ENCODE measurements at regions not wholly inside any gene's neighbourhood (a gene's known extent, or its start where the extent isn't known, plus 50 kb on each side); places are given as distances from the start of the nearest gene placed in this dataset.

DNA sequence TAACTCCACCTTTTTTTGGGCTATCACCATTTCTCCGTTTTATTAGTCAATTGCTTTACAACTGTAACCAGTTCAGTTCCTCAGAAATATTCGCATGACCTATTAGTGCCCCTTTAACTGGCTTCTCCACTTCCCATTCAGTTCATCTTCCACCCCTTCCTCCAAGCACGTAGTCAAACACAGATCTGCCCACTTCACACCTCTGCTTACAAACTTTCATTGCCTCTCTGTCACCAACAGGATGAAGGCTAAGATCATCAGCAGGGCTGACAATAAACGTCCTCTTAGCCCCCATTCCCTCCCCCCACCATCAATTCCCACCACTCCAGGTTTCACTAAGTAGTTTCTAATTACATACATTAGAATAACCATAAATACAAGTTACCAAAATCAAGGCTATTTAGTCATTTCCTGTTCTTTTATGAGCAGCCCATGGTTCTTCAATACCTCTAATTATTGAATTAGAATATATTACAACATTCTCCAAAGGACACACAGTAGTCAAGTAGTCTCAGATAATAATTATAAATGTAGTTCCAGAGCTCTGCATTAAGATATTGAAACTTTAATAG, 95.7 kb downstream of the SPRY2 start:
- CTCF ChIA-PET (ENCODE audit: partially characterized antibody), result interaction anchor here (0.6 kb wide), 1 partner anchor 13 kb away, joined by 3 read pairs; no protein-coding TSS in a partner anchor
- no peaks in the 10 kb centered on the region for H3K36me3 ChIP-seq (ENCODE audit: insufficient read depth, low read length)
- intact Hi-C loops (cut with micrococcal nuclease), result no loop called here
- Mint-ChIP-seq H3K4me3 (no peak overlapping the region), H3K4me1 (no peaks in the 10 kb centered on the region), H3K9me3 (peaks cover 0 to 5% (median 0%) of the 10 kb centered on the region in 8 donors), H3K27ac (no peak overlapping the region), H3K36me3 (no peaks in the 10 kb centered on the region), H3K27me3 (no peaks in the 10 kb centered on the region)
- no peaks in the 10 kb centered on the region for H3K27me3 ChIP-seq (ENCODE audit: insufficient read depth, low read length)
- H3K27ac ChIP-seq (ENCODE audit: low read depth, low read length), result no peak overlapping the region
- DNase-seq, result no peak
- POLR2A ChIA-PET (ENCODE audit: partially characterized antibody), result no interaction called here
- H3K9me3 ChIP-seq (ENCODE audit: control insufficient read depth in 1 of 2, low read length in 2 of 2), result no peaks in the 10 kb centered on the region
- no peak overlapping the region for H3K4me3 ChIP-seq (ENCODE audit: low read length in 2 of 2)
- H3K4me1 ChIP-seq (ENCODE audit: insufficient read depth, low read length), result no peaks in the 10 kb centered on the region

- intact Hi-C loops (cut with micrococcal nuclease), result no loop called here
- Histone ChIP-seq H3K27me3 (ENCODE audit: insufficient read depth, low read length) (no peaks in the 10 kb centered on the region), H3K27ac (ENCODE audit: low read depth, low read length) (no peak overlapping the region), H3K4me1 (ENCODE audit: insufficient read depth, low read length) (no peaks in the 10 kb centered on the region), H3K4me3 (ENCODE audit: low read length in 2 of 2) (no peak overlapping the region), H3K36me3 (ENCODE audit: insufficient read depth, low read length) (no peaks in the 10 kb centered on the region), H3K9me3 (ENCODE audit: control insufficient read depth in 1 of 2, low read length in 2 of 2) (no peaks in the 10 kb centered on the region)
- Mint-ChIP-seq H3K27me3 (no peaks in the 10 kb centered on the region), H3K9me3 (peaks cover 0 to 5% (median 0%) of the 10 kb centered on the region in 8 donors), H3K27ac (no peak overlapping the region), H3K4me1 (no peaks in the 10 kb centered on the region), H3K4me3 (no peak overlapping the region), H3K36me3 (no peaks in the 10 kb centered on the region)
- POLR2A ChIA-PET (ENCODE audit: partially characterized antibody), result no interaction called here
- CTCF ChIA-PET (ENCODE audit: partially characterized antibody), result no interaction called here
- DNase-seq, result no peak
Observed at GRCh38 chr13:80244574-80244973, 96.4 kb downstream of the SPRY2 start.

DNA sequence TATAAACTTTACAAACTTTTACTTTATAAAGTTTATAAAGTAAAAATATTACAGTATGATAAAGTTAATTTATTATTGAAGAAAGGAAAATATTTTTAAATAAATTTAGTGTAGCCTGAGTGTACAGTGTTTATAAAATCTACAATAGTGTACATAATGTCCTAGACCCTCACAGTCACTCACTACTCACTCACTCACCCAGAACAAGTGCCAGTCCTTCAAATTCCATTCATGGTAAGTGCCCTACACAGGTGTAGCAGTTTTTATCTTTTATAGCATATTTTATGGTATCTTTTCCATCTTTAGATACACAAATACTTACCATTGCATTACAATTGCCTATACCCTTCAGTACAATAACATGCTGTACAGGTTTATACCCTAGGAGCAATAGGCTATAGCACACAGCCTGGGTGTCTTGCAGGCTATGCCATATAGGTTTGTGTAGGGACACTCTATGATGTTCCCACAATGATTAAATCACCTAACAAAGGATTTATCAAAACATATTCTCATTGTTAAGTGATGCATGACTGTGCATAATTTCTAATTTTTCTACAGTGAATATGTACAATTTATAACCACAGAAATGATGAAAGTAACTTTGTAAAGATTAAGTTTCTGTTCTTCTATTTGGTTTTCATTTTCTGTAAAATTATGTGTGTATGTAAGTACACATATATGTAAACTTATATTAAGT, 98.0 kb downstream of the SPRY2 start:
- no peak overlapping the region for H3K4me3 ChIP-seq (ENCODE audit: low read length in 2 of 2)
- Mint-ChIP-seq H3K27ac (no peak overlapping the region), H3K4me3 (no peak overlapping the region), H3K9me3 (peaks cover 0 to 4% (median 0%) of the 10 kb centered on the region in 8 donors), H3K36me3 (no peaks in the 10 kb centered on the region), H3K4me1 (no peaks in the 10 kb centered on the region), H3K27me3 (no peaks in the 10 kb centered on the region)
- no peaks in the 10 kb centered on the region for H3K36me3 ChIP-seq (ENCODE audit: insufficient read depth, low read length)
- ChIA-PET CTCF (ENCODE audit: partially characterized antibody) (no interaction called here), POLR2A (ENCODE audit: partially characterized antibody) (no interaction called here)
- H3K9me3 ChIP-seq (ENCODE audit: control insufficient read depth in 1 of 2, low read length in 2 of 2), result no peaks in the 10 kb centered on the region
- H3K27me3 ChIP-seq (ENCODE audit: insufficient read depth, low read length), result no peaks in the 10 kb centered on the region
- intact Hi-C loops (cut with micrococcal nuclease), result no loop called here
- H3K4me1 ChIP-seq (ENCODE audit: insufficient read depth, low read length), result no peaks in the 10 kb centered on the region
- no peak overlapping the region for H3K27ac ChIP-seq (ENCODE audit: low read depth, low read length)
- DNase-seq, result no peak

DNA sequence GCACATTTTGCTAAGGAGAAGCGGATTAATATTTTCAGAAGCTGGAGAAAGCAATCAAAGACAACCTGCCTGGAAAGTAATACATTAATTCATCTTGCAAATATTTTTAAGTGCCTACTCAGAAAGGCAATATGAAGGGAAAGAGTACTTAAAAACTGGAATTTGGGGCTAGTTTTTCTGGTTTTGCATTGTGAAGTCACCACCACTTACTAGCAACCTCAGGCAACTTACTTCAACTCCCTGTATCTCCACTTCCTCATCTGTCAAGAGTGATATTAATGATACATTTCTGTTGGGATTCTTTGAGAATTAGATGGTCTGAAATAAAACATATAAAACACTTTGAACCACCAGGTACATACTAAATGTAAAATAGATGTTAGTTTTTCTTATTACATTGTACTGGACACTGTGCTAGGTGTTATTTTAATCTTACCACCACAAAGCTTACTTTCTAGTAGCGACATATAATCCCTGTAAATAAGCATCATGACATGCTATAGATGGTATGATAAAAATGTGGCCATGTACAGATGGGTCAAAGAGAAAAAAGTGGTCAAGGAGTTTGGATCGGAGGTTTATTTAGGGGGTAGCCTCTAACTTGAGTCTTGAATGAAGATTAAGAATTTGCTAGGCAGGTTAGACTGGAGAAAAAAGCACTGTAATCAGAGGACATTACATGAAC, 101.2 kb downstream of the SPRY2 start:
- Mint-ChIP-seq H3K27me3 (no peaks in the 10 kb centered on the region), H3K36me3 (no peaks in the 10 kb centered on the region), H3K4me3 (no peak overlapping the region), H3K9me3 (peaks cover 0 to 3% (median under 1%) of the 10 kb centered on the region in 8 donors), H3K4me1 (no peaks in the 10 kb centered on the region), H3K27ac (no peak overlapping the region)
- CTCF ChIA-PET (ENCODE audit: partially characterized antibody), result no interaction called here
- Histone ChIP-seq H3K27me3 (ENCODE audit: insufficient read depth, low read length) (no peaks in the 10 kb centered on the region), H3K9me3 (ENCODE audit: control insufficient read depth in 1 of 2, low read length in 2 of 2) (no peaks in the 10 kb centered on the region), H3K4me3 (ENCODE audit: low read length in 2 of 2) (no peak overlapping the region), H3K27ac (ENCODE audit: low read depth, low read length) (no peak overlapping the region), H3K36me3 (ENCODE audit: insufficient read depth, low read length) (no peaks in the 10 kb centered on the region), H3K4me1 (ENCODE audit: insufficient read depth, low read length) (no peaks in the 10 kb centered on the region)
- POLR2A ChIA-PET (ENCODE audit: partially characterized antibody), result no interaction called here
- intact Hi-C loops (cut with micrococcal nuclease), result no loop called here
- DNase-seq, result no peak

DNA sequence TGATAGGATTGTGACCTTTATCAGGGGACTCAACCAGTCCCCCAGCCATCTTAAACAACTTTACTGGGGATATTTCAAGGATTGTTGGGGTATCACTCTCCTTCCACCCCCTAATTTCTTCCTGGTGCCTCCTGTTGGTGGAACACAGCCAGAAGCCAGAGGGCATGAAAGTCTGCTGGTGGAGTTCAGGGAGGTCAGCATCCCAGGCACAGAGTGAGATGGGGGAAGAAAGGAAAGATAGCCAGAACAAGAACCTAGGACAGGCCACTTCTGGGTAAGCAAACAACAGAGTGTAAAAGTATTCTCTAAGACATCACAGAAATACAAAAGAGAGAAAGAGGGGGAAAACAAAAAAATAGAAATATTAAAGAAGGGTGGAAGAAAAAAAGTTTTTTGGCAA, 101.8 kb downstream of the SPRY2 start:
- Histone ChIP-seq H3K36me3 (ENCODE audit: insufficient read depth, low read length) (no peaks in the 10 kb centered on the region), H3K9me3 (ENCODE audit: control insufficient read depth in 1 of 2, low read length in 2 of 2) (no peaks in the 10 kb centered on the region), H3K27ac (ENCODE audit: low read depth, low read length) (no peak overlapping the region), H3K27me3 (ENCODE audit: insufficient read depth, low read length) (no peaks in the 10 kb centered on the region), H3K4me3 (ENCODE audit: low read length in 2 of 2) (no peak overlapping the region), H3K4me1 (ENCODE audit: insufficient read depth, low read length) (no peaks in the 10 kb centered on the region)
- no peak overlapping the region for H3K27ac Mint-ChIP-seq
- intact Hi-C loops (cut with micrococcal nuclease), result no loop called here
- H3K4me3 Mint-ChIP-seq, result no peak overlapping the region
- no peak for DNase-seq
- POLR2A ChIA-PET (ENCODE audit: partially characterized antibody), result no interaction called here
- CTCF ChIA-PET (ENCODE audit: partially characterized antibody), result no interaction called here
- no peaks in the 10 kb centered on the region for H3K27me3 Mint-ChIP-seq
- H3K4me1 Mint-ChIP-seq, result no peaks in the 10 kb centered on the region
- H3K36me3 Mint-ChIP-seq, result no peaks in the 10 kb centered on the region
- H3K9me3 Mint-ChIP-seq, result peaks cover 0 to 3% (median under 1%) of the 10 kb centered on the region in 8 donors

DNA sequence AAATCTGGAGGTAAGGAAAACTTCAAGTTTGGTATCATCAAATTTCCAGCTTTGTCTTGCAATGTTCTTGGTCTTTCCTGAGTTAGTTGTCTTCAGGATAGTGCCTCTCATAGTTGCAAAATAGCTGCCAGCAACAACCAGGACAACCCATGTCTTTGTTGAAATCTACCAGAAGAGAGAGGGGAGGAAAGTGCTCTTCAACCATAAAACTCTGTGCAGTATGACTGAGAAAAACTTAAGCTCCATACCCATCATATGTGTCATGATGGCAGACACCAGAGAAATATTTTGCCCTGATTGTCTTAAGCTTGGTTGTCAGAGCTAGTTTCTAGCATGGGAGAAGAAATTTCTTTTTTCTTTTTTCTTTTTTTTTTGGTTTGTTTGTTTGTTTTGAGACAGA, 103.3 kb downstream of the SPRY2 start:
- intact Hi-C loops (cut with micrococcal nuclease), result no loop called here
- CTCF ChIA-PET (ENCODE audit: partially characterized antibody), result no interaction called here
- no peaks in the 10 kb centered on the region for H3K36me3 ChIP-seq (ENCODE audit: insufficient read depth, low read length)
- H3K27me3 ChIP-seq (ENCODE audit: insufficient read depth, low read length), result no peaks in the 10 kb centered on the region
- H3K4me1 ChIP-seq (ENCODE audit: insufficient read depth, low read length), result no peaks in the 10 kb centered on the region
- no peak overlapping the region for H3K27ac Mint-ChIP-seq
- DNase-seq, result no peak
- H3K4me3 Mint-ChIP-seq, result no peak overlapping the region
- peaks cover 0 to 3% (median under 1%) of the 10 kb centered on the region in 8 donors for H3K9me3 Mint-ChIP-seq
- no peaks in the 10 kb centered on the region for H3K27me3 Mint-ChIP-seq
- no peaks in the 10 kb centered on the region for H3K4me1 Mint-ChIP-seq
- POLR2A ChIA-PET (ENCODE audit: partially characterized antibody), result no interaction called here
- no peak overlapping the region for H3K27ac ChIP-seq (ENCODE audit: low read depth, low read length)
- no peaks in the 10 kb centered on the region for H3K9me3 ChIP-seq (ENCODE audit: control insufficient read depth in 1 of 2, low read length in 2 of 2)
- H3K36me3 Mint-ChIP-seq, result no peaks in the 10 kb centered on the region
- no peak overlapping the region for H3K4me3 ChIP-seq (ENCODE audit: low read length in 2 of 2)

- Histone ChIP-seq H3K9me3 (ENCODE audit: control insufficient read depth in 1 of 2, low read length in 2 of 2) (no peaks in the 10 kb centered on the region), H3K4me1 (ENCODE audit: insufficient read depth, low read length) (no peaks in the 10 kb centered on the region), H3K36me3 (ENCODE audit: insufficient read depth, low read length) (no peaks in the 10 kb centered on the region), H3K4me3 (ENCODE audit: low read length in 2 of 2) (no peak overlapping the region), H3K27ac (ENCODE audit: low read depth, low read length) (no peak overlapping the region), H3K27me3 (ENCODE audit: insufficient read depth, low read length) (no peaks in the 10 kb centered on the region)
- Mint-ChIP-seq H3K27me3 (no peaks in the 10 kb centered on the region), H3K27ac (no peak overlapping the region), H3K36me3 (no peaks in the 10 kb centered on the region), H3K4me3 (no peak overlapping the region), H3K9me3 (peaks cover 0 to 8% (median under 1%) of the 10 kb centered on the region in 8 donors), H3K4me1 (no peaks in the 10 kb centered on the region)
- no peak for DNase-seq
- intact Hi-C loops (cut with micrococcal nuclease), result no loop called here
- ChIA-PET CTCF (ENCODE audit: partially characterized antibody) (no interaction called here), POLR2A (ENCODE audit: partially characterized antibody) (no interaction called here)
Observed at GRCh38 chr13:80235967-80236302, 105.0 kb downstream of the SPRY2 start.

Data from CD4-positive, alpha-beta memory T cell (primary cell).